NT2/D1 (cell line): ENCODE measurements at regions not wholly inside any gene's neighbourhood (a gene's known extent, or its start where the extent isn't known, plus 50 kb on each side); places are given as distances from the start of the nearest gene placed in this dataset.

Experiments
- DNase-seq: peaks from one replicate; pipeline ENCODE4 v3.0.0-alpha.2; 2011; ENCODE audit warnings: low read depth, low spot score
- H3K27me3 ChIP-seq: 2 replicates; pipeline ENCODE4 v1.6.0; 2011; ENCODE audit warnings: mild to moderate bottlenecking; ENCODE audit not compliant: insufficient read length, insufficient read depth
- H3K36me3 ChIP-seq: 2 replicates; pipeline ENCODE4 v1.6.1; 2011; ENCODE audit warnings: mild to moderate bottlenecking, low read length, mixed read lengths; ENCODE audit not compliant: insufficient read depth, insufficient read length
- H3K4me1 ChIP-seq: 2 replicates; pipeline ENCODE4 v1.5.1; 2011; ENCODE audit not compliant: insufficient read depth, insufficient read length
- H3K4me3 ChIP-seq: 2 replicates; pipeline ENCODE4 v1.5.1; 2011; ENCODE audit warnings: low read depth; ENCODE audit not compliant: insufficient read length
- H3K9ac ChIP-seq: 2 replicates; pipeline ENCODE4 v1.6.0; 2011; ENCODE audit warnings: low read depth; ENCODE audit not compliant: insufficient read length
- H3K9me3 ChIP-seq: 2 replicates; pipeline ENCODE4 v1.5.1; 2011; ENCODE audit warnings: mild to moderate bottlenecking, low read length; ENCODE audit not compliant: insufficient read depth
- SUZ12 ChIP-seq: IDR thresholded peaks from 2 replicates; pipeline ENCODE4 v1.6.1; 2011; ENCODE audit not compliant: insufficient read length, insufficient read depth; ENCODE audit errors: extremely low read depth
- YY1 ChIP-seq: IDR thresholded peaks from 2 replicates; pipeline ENCODE4 v1.6.1; 2011; ENCODE audit not compliant: insufficient read length, insufficient read depth
- ZNF274 ChIP-seq: IDR thresholded peaks from 2 replicates; pipeline ENCODE4 v1.6.1; 2011; ENCODE audit warnings: mild to moderate bottlenecking, low read depth, low read length

GRCh38 chr1:75984781-75985180 is 52.6 kb upstream of the ASB17 start:
- no peaks in the 10 kb centered on the region for H3K27me3 ChIP-seq
- no peaks in the 10 kb centered on the region for H3K36me3 ChIP-seq
- peaks cover 4% of the 10 kb centered on the region; the same call in 1 of the 2 replicates for H3K9me3 ChIP-seq
- TF ChIP-seq YY1 (no peak), ZNF274 (no peak), SUZ12 (no peak)
- no peaks in the 10 kb centered on the region for H3K4me1 ChIP-seq
- DNase-seq = no peak
- H3K9ac ChIP-seq = no peak overlapping the region
- H3K4me3 ChIP-seq = no peak overlapping the region

- no peak overlapping the region for H3K4me3 ChIP-seq
- peaks cover 4% of the 10 kb centered on the region; the same call in 1 of the 2 replicates for H3K9me3 ChIP-seq
- no peak overlapping the region for H3K9ac ChIP-seq
- no peaks in the 10 kb centered on the region for H3K36me3 ChIP-seq
- no peaks in the 10 kb centered on the region for H3K27me3 ChIP-seq
- TF ChIP-seq SUZ12 (no peak), ZNF274 (no peak), YY1 (no peak)
- H3K4me1 ChIP-seq = no peaks in the 10 kb centered on the region
- DNase-seq = no peak
These were observed 53.6 kb upstream of the ASB17 start for GRCh38 chr1:75985827-75986226.

DNA sequence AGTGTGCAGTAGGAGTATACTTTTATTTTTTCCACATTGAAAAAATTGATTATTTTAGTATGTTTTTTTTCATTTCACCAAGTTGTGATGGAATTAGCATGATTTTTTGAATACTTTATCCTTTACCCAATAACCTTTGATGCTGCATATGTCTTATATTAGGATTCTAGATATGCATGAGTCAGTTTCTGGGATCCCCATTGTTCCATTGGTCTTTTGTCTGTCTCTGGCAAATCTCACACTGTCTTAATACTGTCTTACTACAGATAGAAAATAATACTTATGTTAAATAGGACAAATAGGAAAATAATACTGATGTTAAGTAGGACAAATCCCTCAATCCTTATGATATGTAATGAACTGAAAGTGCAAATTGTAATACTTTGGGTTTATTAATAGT is 54.3 kb upstream of the ASB17 start:
- H3K4me3 ChIP-seq = no peak overlapping the region
- no peak for DNase-seq
- H3K9me3 ChIP-seq = peaks cover 4% of the 10 kb centered on the region; the same call in 1 of the 2 replicates
- no peak overlapping the region for H3K9ac ChIP-seq
- no peaks in the 10 kb centered on the region for H3K27me3 ChIP-seq
- H3K4me1 ChIP-seq = no peaks in the 10 kb centered on the region
- TF ChIP-seq ZNF274 = no peak
- no peak for TF ChIP-seq SUZ12
- H3K36me3 ChIP-seq = no peaks in the 10 kb centered on the region

GRCh38 chr1:75989121-75989520 is 56.9 kb upstream of the ASB17 start:
- TF ChIP-seq ZNF274 (no peak), YY1 (no peak), SUZ12 (no peak)

GRCh38 chr1:75990686-75991085 is 58.5 kb upstream of the ASB17 start:
- no peaks in the 10 kb centered on the region for H3K36me3 ChIP-seq
- no peaks in the 10 kb centered on the region for H3K9me3 ChIP-seq
- no peak overlapping the region for H3K9ac ChIP-seq
- no peak overlapping the region for H3K4me3 ChIP-seq
- H3K27me3 ChIP-seq = no peaks in the 10 kb centered on the region
- no peak for DNase-seq
- TF ChIP-seq ZNF274 (no peak), YY1 (no peak), SUZ12 (no peak)
- no peaks in the 10 kb centered on the region for H3K4me1 ChIP-seq

More at GRCh38 chr1:75989121-75989520, 56.9 kb upstream of the ASB17 start:
- H3K4me1 ChIP-seq = no peaks in the 10 kb centered on the region
- H3K9ac ChIP-seq = no peak overlapping the region
- H3K36me3 ChIP-seq = no peaks in the 10 kb centered on the region
- no peaks in the 10 kb centered on the region for H3K27me3 ChIP-seq
- DNase-seq = no peak
- peaks cover 4% of the 10 kb centered on the region; the same call in 1 of the 2 replicates for H3K9me3 ChIP-seq
- no peak overlapping the region for H3K4me3 ChIP-seq

DNA sequence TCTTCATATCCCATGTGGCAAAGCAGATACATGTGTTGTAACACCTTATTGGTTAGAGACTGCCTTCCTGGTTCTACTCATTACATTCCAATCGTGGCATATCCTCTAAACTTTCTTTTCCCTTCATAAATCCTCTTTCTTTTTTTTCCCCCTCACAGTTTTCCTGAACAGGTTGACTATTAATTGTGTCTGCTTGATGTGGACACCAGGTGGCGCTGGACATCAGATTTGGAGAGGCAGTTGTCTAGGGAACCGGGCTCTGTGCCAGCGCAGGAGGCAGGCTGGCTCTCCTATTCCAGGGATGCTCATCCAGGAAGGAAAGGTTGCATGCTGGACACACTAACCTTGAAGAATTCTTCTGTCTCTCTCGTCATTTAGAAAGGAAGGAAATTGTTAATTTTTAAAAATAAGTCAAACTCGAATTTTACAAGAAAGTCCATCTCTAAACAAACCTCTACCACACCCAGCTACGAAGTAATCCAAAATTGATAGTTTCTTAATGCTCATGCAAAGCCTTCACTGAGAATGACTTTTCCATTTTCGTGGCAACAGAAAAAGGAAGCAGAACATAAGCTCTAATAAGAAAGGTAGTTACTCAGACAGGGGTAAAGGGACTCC is 59.4 kb upstream of the ASB17 start:
- TF ChIP-seq SUZ12 (no peak), ZNF274 (no peak)
- Histone ChIP-seq H3K9ac (no peak overlapping the region), H3K36me3 (no peaks in the 10 kb centered on the region), H3K27me3 (no peaks in the 10 kb centered on the region), H3K9me3 (no peaks in the 10 kb centered on the region), H3K4me3 (no peak overlapping the region), H3K4me1 (no peaks in the 10 kb centered on the region)
- DNase-seq = peak; percentile 92

- Histone ChIP-seq H3K9me3 (no peaks in the 10 kb centered on the region), H3K4me3 (no peak overlapping the region), H3K9ac (no peak overlapping the region), H3K4me1 (no peaks in the 10 kb centered on the region), H3K27me3 (no peaks in the 10 kb centered on the region), H3K36me3 (no peaks in the 10 kb centered on the region)
- TF ChIP-seq SUZ12 = no peak
- DNase-seq = peak; percentile 20
These were observed 60.1 kb upstream of the ASB17 start for GRCh38 chr1:75992312-75992711.

DNA sequence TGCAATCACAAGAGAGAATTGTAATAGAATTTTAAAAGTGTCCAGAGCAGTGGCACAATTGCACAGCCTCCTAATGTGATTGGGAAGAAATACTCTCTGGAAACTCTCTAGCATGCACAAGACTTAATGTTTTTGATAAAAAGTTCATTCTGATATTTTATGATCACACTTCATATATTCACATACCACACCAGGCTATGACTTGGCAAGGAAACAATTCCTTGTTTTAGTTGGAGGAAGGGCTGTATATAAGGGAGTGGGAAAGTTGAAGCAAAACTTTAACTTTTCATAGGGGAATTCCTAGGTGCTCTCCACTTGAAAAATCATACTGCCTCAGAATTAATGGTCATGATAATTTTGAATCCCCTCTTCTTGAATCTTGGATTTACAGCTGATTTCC is 61.5 kb upstream of the ASB17 start:
- no peak overlapping the region for H3K4me3 ChIP-seq
- no peak overlapping the region for H3K9ac ChIP-seq
- H3K9me3 ChIP-seq = peaks cover 7% of the 10 kb centered on the region; the same call in 1 of the 2 replicates
- no peaks in the 10 kb centered on the region for H3K27me3 ChIP-seq
- no peak for DNase-seq
- no peaks in the 10 kb centered on the region for H3K36me3 ChIP-seq
- TF ChIP-seq SUZ12 = no peak
- no peak for TF ChIP-seq YY1
- no peak for TF ChIP-seq ZNF274
- no peaks in the 10 kb centered on the region for H3K4me1 ChIP-seq
